K562 (cell line): ENCODE measurements at regions not wholly inside any gene's neighbourhood (a gene's known extent, or its start where the extent isn't known, plus 50 kb on each side); places are given as distances from the start of the nearest gene placed in this dataset.

ENCODE experiments used
- CTCF ChIP-seq, 3 experiments: IDR thresholded peaks in 2 of 3; conservative IDR thresholded peaks in 1 of 3; 2 replicates each; pipeline ENCODE4 v1.5.1; 2011 to 2012; ENCODE audit warnings: low read length in 3 of 3, mild to moderate bottlenecking in 3 of 3, control low read depth in 2 of 3, improper control_type of control experiment in 1 of 3, inconsistent platforms in 1 of 3, low read depth in 1 of 3, mixed read lengths in 1 of 3, moderate library complexity in 1 of 3; ENCODE audit not compliant: insufficient read depth in 2 of 3
- DMBX1 ChIP-seq: fragments of 250-450 bp; sonication (Bioruptor Pico); IDR thresholded peaks from 2 replicates; pipeline ENCODE4 v1.8.0; 2022; ENCODE audit warnings: inconsistent platforms, mild to moderate bottlenecking, moderate library complexity, borderline replicate concordance
- RAD21 ChIP-seq, 2 experiments: fragments of 250-450 bp in 1 of 2; fragments of 450-650 bp in 1 of 2; sonication (Bioruptor Pico) in 1 of 2; formaldehyde crosslinking in 1 of 2; IDR thresholded peaks in 1 of 2; conservative IDR thresholded peaks in 1 of 2; 2 replicates each; pipeline versions ENCODE4 v1.4.0 to v1.8.0; 2020 to 2022; ENCODE audit warnings: mild to moderate bottlenecking in 2 of 2, moderate library complexity in 1 of 2
- TFAP4 ChIP-seq: sonication (generic); formaldehyde crosslinking; IDR thresholded peaks from 2 replicates; pipeline ENCODE4 v1.8.0; 2022; ENCODE audit warnings: missing genetic modification reagents, mild to moderate bottlenecking, moderate library complexity, borderline replicate concordance
- ZFP1 ChIP-seq: fragments of 450-650 bp; formaldehyde crosslinking; IDR thresholded peaks from 2 replicates; pipeline ENCODE4 v1.4.0; 2020; ENCODE audit warnings: mild to moderate bottlenecking, mixed read lengths
- ZNF76 ChIP-seq: fragments of 250-450 bp; sonication (Bioruptor Pico); IDR thresholded peaks from 2 replicates; pipeline ENCODE4 v1.4.0; 2020; ENCODE audit warnings: mild to moderate bottlenecking, moderate library complexity, borderline replicate concordance

GRCh38 chr1:76021846-76022245, 52.7 kb upstream of the ST6GALNAC3 start:
- no peak for TF ChIP-seq ZNF76
- TF ChIP-seq CTCF (IDR thresholded peaks at IDR 0.05 in 2 of 3, conservative IDR thresholded peaks at IDR 0.05 in 1 of 3; ENCODE audit: insufficient read depth in 2 of 3, low read depth in 1 of 3, low read length in 3 of 3): no peak
- TF ChIP-seq RAD21 (CRISPR knock-in tag; conservative IDR thresholded peaks at IDR 0.05 in 1 of 2, IDR thresholded peaks at IDR 0.05 in 1 of 2): no peak
- no peak for TF ChIP-seq ZFP1 (CRISPR knock-in tag)
- no peak for TF ChIP-seq TFAP4 (CRISPR knock-in tag)
- no peak for TF ChIP-seq DMBX1 (CRISPR knock-in tag)
